Pancreas (tissue), 10 donors: ENCODE measurements at regions not wholly inside any gene's neighbourhood (a gene's known extent, or its start where the extent isn't known, plus 50 kb on each side); places are given as distances from the start of the nearest gene placed in this dataset.
A peak's percentile ranks its signal among the peaks of the same experiment; 100 is the strongest.
"Not testable (repeated sequence)": the region's sequence is repeated elsewhere in the genome, so short reads cannot be mapped to it uniquely, and the experiment has no call there.

ENCODE experiments used
- ATAC-seq, 4 donors: fragments of 200-7000 bp; cut with Tn5 transposase; one replicate each; pipeline versions ENCODE4 v1.8.0 to v1.9.1; 2020; ENCODE audit warnings: mild to moderate bottlenecking in 4 of 4, moderate library complexity in 4 of 4
- DNase-seq, 6 donors: peaks; one replicate each; pipeline ENCODE4 v3.0.0-alpha.2; 2020
- FAIRE-seq: peaks from 2 replicates; lab custom pipeline; 2012; peaks lifted over from hg19 to GRCh38; lab: Jason Lieb, UNC
- H3K27ac ChIP-seq, 4 donors: fragments of 200-600 bp; sonication (generic); 1 replicate in 3 of 4; 2 replicates in 1 of 4; pipeline versions ENCODE4 v1.5.0 to v1.8.0; 2020
- H3K27me3 ChIP-seq, 4 donors: fragments of 200-600 bp; one replicate each; pipeline ENCODE4 v1.8.0; 2021
- H3K36me3 ChIP-seq, 3 donors: fragments of 200-600 bp; sonication (generic) in 1 of 3; one replicate each; pipeline versions ENCODE4 v1.5.0 to v1.8.0; 2020 to 2021
- H3K4me1 ChIP-seq, 3 donors: fragments of 200-600 bp; one replicate each; pipeline ENCODE4 v1.8.0; 2021
- H3K4me3 ChIP-seq, 4 donors: fragments of 200-600 bp; sonication (generic) in 2 of 4; one replicate each; pipeline versions ENCODE4 v1.5.0 to v1.8.0; 2020 to 2021
- H3K9me3 ChIP-seq, 4 donors: fragments of 200-600 bp; one replicate each; pipeline ENCODE4 v1.8.0; 2021
- CTCF ChIP-seq, 4 donors: fragments of 200-600 bp; sonication (generic) in 3 of 4; IDR thresholded peaks; one replicate each; pipeline versions ENCODE4 v1.5.0 to v1.8.0; 2021; ENCODE audit warnings: antibody characterized with exemption in 4 of 4
- WGBS, 2 donors: extraction: QIAGEN DNeasy Blood & Tissue Kit; methylation state at CpG; one replicate each; pipeline ENCODE4 v1.1.7; 2013; 5-methylcytosine and 5-hydroxymethylcytosine counted together
- intact Hi-C, 3 donors: fragments of 100-400 bp; cut with DNase I; formaldehyde crosslinking; loops; one replicate each; pipeline versions ENCODE4 v1.11.1 to v1.14.2; 2022
- donor health status: healthy with polysubstance abuse.
- donor health status: DM: no; HTN: no; CAD: no; lungs with moderate emphysema.
- donor health status: DM: no; HTN: no; CAD: no.
- donor health status: control.
- donor health status: control.
- donor health status: Bipolar disorder and iron deficiency.
- donor health status: DM: yes; HTN: yes; CAD: no.
- donor health status: DM: no; HTN: no; CAD: no.
- donor health status: DM: no; HTN: no; CAD: no.
- donor health status: DM: yes; HTN: yes; CAD: no.

GRCh38 chr9:72454871-72455491 lies 66.4 kb upstream of the TMC1 start:
- H3K27ac ChIP-seq = peak overlapping the region in 2 of 4 donors; percentile 55 to 63

GRCh38 chr9:72453797-72454196 lies 67.6 kb upstream of the TMC1 start:
- FAIRE-seq (no peak), ATAC-seq (peak in 3 of 4 donors; percentile 50 to 73 (median 72))
- intact Hi-C loops = no loop called here

More at GRCh38 chr9:72454871-72455491, 66.4 kb upstream of the TMC1 start:
- no peak for FAIRE-seq
- H3K4me3 ChIP-seq = no peak overlapping the region
- DNase-seq = no peak
- H3K27me3 ChIP-seq = no peaks in the 10 kb centered on the region
- H3K36me3 ChIP-seq = no peaks in the 10 kb centered on the region
- H3K9me3 ChIP-seq = no peaks in the 10 kb centered on the region
- peak in 3 of 4 donors; percentile 35 to 56 (median 49) for ATAC-seq
- TF ChIP-seq CTCF (IDR thresholded peaks at IDR 0.05) = no peak
- intact Hi-C loops = no loop called here
- peaks cover 33 to 51% (median 36%) of the 10 kb centered on the region in 3 donors for H3K4me1 ChIP-seq
- 52 to 54% methylated on average over 2 of the region's 2 CpGs for WGBS, 2 donors

GRCh38 chr9:72446241-72446640 lies 75.2 kb upstream of the TMC1 start:
- H3K9me3 ChIP-seq, ATAC-seq, FAIRE-seq, H3K4me1 ChIP-seq, H3K4me3 ChIP-seq, intact Hi-C loops, H3K36me3 ChIP-seq, DNase-seq, H3K27ac ChIP-seq, H3K27me3 ChIP-seq: not testable (repeated sequence)
- WGBS, 2 donors = 88 to 92% methylated on average over 5 of the region's 5 CpGs

More at GRCh38 chr9:72453797-72454196, 67.6 kb upstream of the TMC1 start:
- TF ChIP-seq CTCF (IDR thresholded peaks at IDR 0.05) = no peak
- H3K4me1 ChIP-seq = peaks cover 23 to 39% (median 26%) of the 10 kb centered on the region in 3 donors
- peak overlapping the region in 2 of 4 donors; percentile 12 to 63 for H3K27ac ChIP-seq
- 33 to 42% methylated on average over 3 of the region's 3 CpGs for WGBS, 2 donors
- no peak for DNase-seq
- H3K36me3 ChIP-seq = no peaks in the 10 kb centered on the region
- H3K4me3 ChIP-seq = no peak overlapping the region
- no peaks in the 10 kb centered on the region for H3K27me3 ChIP-seq
- H3K9me3 ChIP-seq = no peaks in the 10 kb centered on the region

- ATAC-seq (no peak), DNase-seq (no peak), FAIRE-seq (no peak)
- 79 to 95% methylated on average over 2 of the region's 2 CpGs for WGBS, 2 donors
- Histone ChIP-seq H3K4me1 (no peaks in the 10 kb centered on the region), H3K36me3 (no peaks in the 10 kb centered on the region), H3K9me3 (no peaks in the 10 kb centered on the region), H3K4me3 (no peak overlapping the region), H3K27me3 (no peaks in the 10 kb centered on the region), H3K27ac (no peak overlapping the region)
- intact Hi-C loops = no loop called here
- TF ChIP-seq CTCF (IDR thresholded peaks at IDR 0.05) = no peak
These were observed 76.0 kb upstream of the TMC1 start for GRCh38 chr9:72445306-72445995.

GRCh38 chr9:72444435-72444834 lies 77.0 kb upstream of the TMC1 start:
- Histone ChIP-seq H3K27ac (no peak overlapping the region), H3K27me3 (no peaks in the 10 kb centered on the region)

More at GRCh38 chr9:72444435-72444834, 77.0 kb upstream of the TMC1 start:
- Histone ChIP-seq H3K9me3 (no peaks in the 10 kb centered on the region), H3K4me1 (no peaks in the 10 kb centered on the region), H3K4me3 (no peak overlapping the region), H3K36me3 (no peaks in the 10 kb centered on the region)
- intact Hi-C loops = no loop called here
- no peak for ATAC-seq
- no peak for TF ChIP-seq CTCF (IDR thresholded peaks at IDR 0.05)
- no peak for FAIRE-seq
- DNase-seq = no peak
- WGBS, 2 donors = 81 to 84% methylated on average over 1 of the region's 1 CpG
